HepG2 (cell line): ENCODE measurements at regions not wholly inside any gene's neighbourhood (a gene's known extent, or its start where the extent isn't known, plus 50 kb on each side); places are given as distances from the start of the nearest gene placed in this dataset.

Source experiments
- AHDC1 ChIP-seq: sonication (generic); formaldehyde crosslinking; IDR thresholded peaks from 2 replicates; pipeline ENCODE4 v1.5.1; 2020; ENCODE audit warnings: mild to moderate bottlenecking, missing genetic modification reagents, borderline replicate concordance
- CENPX ChIP-seq: sonication (generic); formaldehyde crosslinking; IDR thresholded peaks from 2 replicates; pipeline ENCODE4 v1.9.0; 2021; ENCODE audit warnings: mild to moderate bottlenecking, missing genetic modification reagents, moderate library complexity
- FOXC1 ChIP-seq: sonication (generic); formaldehyde crosslinking; IDR thresholded peaks from 2 replicates; pipeline ENCODE4 v1.8.0; 2022; ENCODE audit warnings: mild to moderate bottlenecking, missing genetic modification reagents, borderline replicate concordance
- HOMEZ ChIP-seq: IDR thresholded peaks from 2 replicates; pipeline ENCODE4 v1.6.1; 2016; ENCODE audit warnings: low read depth
- TRIM22 ChIP-seq: fragments of 450-650 bp; IDR thresholded peaks from 2 replicates; pipeline ENCODE4 v1.6.1; 2017

GRCh38 chr5:36755920-36756488 lies 120.6 kb upstream of the NIPBL start (continued):
- TF ChIP-seq CENPX (CRISPR knock-in tag) (no peak), FOXC1 (CRISPR knock-in tag) (no peak), TRIM22 (no peak), AHDC1 (CRISPR knock-in tag) (no peak), HOMEZ (CRISPR knock-in tag) (no peak)
